Stomach smooth muscle (tissue), 2 donors: ENCODE measurements at regions not wholly inside any gene's neighbourhood (a gene's known extent, or its start where the extent isn't known, plus 50 kb on each side); places are given as distances from the start of the nearest gene placed in this dataset.

Experiments
- H3K27ac ChIP-seq: one replicate; pipeline ENCODE4 v1.7.0; 2013; ENCODE audit warnings: mild to moderate bottlenecking, low read length, inconsistent platforms
- H3K27me3 ChIP-seq, 2 donors: one replicate each; pipeline ENCODE4 v1.7.0; 2013; ENCODE audit warnings: low read length in 2 of 2; ENCODE audit not compliant: insufficient read depth in 2 of 2, control insufficient read depth in 1 of 2
- H3K36me3 ChIP-seq, 2 donors: one replicate each; pipeline ENCODE4 v1.7.0; 2013; ENCODE audit warnings: low read length in 2 of 2; ENCODE audit not compliant: control insufficient read depth in 2 of 2, insufficient read depth in 2 of 2
- H3K4me1 ChIP-seq: one replicate; pipeline ENCODE4 v1.7.0; 2013; ENCODE audit warnings: low read length; ENCODE audit not compliant: control insufficient read depth, insufficient read depth
- H3K4me3 ChIP-seq, 2 donors: one replicate each; pipeline ENCODE4 v1.7.0; 2013; ENCODE audit warnings: low read length in 2 of 2
- H3K9ac ChIP-seq, 2 donors: one replicate each; pipeline ENCODE4 v1.7.0; 2013; ENCODE audit warnings: low read length in 2 of 2, mild to moderate bottlenecking in 1 of 2
- H3K9me3 ChIP-seq, 2 donors: one replicate each; pipeline ENCODE4 v1.7.0; 2013; ENCODE audit warnings: low read length in 2 of 2; ENCODE audit not compliant: control insufficient read depth in 2 of 2
- donor health status: healthy.
- donor health status: Pancreatic carcinoma.

DNA sequence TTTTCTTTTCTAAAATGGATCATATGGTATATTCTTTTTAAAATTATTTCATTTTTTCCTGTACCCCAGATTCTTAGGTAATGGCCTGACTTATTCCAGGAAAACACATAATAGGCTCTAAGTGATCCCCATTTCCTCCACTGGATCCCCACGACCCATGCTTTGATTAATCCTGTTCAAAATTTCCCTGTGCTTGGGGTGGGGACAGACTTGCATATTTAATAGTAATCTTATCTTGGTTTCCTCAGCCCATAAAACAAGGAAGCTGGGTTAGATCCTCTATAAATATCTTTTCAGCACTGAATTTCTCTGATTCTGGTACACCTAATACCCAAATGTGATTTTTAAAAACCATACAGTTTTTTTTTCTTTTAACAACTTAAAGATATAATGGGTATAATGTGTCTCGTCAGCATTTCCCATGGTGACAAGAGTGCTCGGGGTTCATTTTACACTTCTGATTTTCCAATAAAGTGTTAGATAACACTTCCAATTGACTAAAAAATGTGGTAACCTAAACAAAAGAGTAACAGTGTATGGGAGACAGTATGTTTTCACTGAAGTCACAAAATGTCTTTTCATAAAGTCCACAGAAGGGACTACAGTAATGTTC, 693.5 kb upstream of the TENM3 start:
- Histone ChIP-seq H3K27me3 (no peaks in the 10 kb centered on the region), H3K36me3 (no peaks in the 10 kb centered on the region), H3K9me3 (no peaks in the 10 kb centered on the region), H3K4me3 (no peak overlapping the region), H3K9ac (no peak overlapping the region), H3K4me1 (no peaks in the 10 kb centered on the region), H3K27ac (no peak overlapping the region)

DNA sequence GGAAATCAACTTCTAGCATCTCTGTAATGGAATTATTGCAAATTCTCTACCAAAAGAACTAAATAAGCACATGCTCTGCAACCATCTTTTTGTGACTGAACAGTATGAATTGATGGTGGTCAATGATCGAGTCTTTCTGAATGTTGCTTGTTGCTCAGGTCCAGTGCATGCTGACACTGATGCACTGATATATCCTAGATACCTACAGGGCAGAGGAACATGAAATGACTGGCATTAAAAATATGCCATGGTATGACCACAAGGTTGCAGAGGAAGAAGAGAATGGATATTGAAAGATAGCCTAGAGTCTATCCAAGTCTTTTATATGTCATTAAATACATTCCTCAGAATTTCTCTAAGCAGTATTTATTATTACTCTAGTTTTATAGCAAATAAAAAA, 692.8 kb upstream of the TENM3 start:
- no peaks in the 10 kb centered on the region for H3K4me1 ChIP-seq
- H3K9me3 ChIP-seq: no peaks in the 10 kb centered on the region
- no peak overlapping the region for H3K9ac ChIP-seq
- H3K27me3 ChIP-seq: no peaks in the 10 kb centered on the region
- no peak overlapping the region for H3K27ac ChIP-seq
- no peak overlapping the region for H3K4me3 ChIP-seq
- no peaks in the 10 kb centered on the region for H3K36me3 ChIP-seq

DNA sequence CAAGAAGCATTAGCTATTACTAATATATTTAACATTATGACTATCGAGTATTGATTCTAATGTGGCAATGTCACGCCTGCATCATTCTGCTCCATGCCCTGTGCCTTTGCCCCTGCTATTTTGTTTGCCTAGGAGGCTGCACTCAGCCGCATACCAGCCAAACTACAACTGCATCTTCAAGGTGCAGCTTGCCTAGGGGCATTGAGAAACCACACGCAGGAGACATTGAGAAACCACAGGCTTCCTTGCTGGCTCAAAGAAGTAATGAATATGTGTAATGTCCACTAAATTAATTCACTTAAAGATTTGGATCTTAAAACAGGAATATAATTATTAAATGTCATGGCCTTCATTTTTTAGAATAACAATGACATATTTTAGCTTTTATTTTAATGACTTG, 683.6 kb upstream of the TENM3 start:
- no peak overlapping the region for H3K4me3 ChIP-seq
- no peaks in the 10 kb centered on the region for H3K36me3 ChIP-seq
- H3K27me3 ChIP-seq: no peaks in the 10 kb centered on the region
- peaks cover 0 to 4% of the 10 kb centered on the region in 2 donors for H3K9me3 ChIP-seq
- H3K9ac ChIP-seq: no peak overlapping the region
- no peaks in the 10 kb centered on the region for H3K4me1 ChIP-seq
- H3K27ac ChIP-seq: no peak overlapping the region

DNA sequence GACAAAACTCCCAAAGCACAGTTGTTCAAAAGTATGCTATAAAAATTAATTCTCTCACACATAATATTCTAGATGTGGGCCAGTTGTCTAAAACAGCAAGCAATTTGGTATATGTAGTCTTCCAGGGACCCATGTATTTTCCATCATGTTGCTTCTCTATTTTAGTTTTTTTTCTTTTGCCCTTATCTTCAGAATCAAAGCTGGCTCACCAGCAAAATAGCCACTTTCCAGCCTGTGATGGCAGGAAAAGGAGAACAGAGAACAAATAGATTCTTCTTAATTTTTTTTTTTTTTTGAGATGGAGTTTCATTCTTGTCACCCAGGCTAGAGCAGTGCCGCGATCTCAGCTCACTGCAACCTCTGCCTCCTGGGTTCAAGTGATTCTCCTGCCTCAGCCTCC, 680.8 kb upstream of the TENM3 start:
- H3K36me3 ChIP-seq: no peaks in the 10 kb centered on the region
- H3K4me3 ChIP-seq: no peak overlapping the region
- no peak overlapping the region for H3K27ac ChIP-seq
- H3K9me3 ChIP-seq: peaks cover 0 to 4% of the 10 kb centered on the region in 2 donors
- H3K27me3 ChIP-seq: no peaks in the 10 kb centered on the region
- no peaks in the 10 kb centered on the region for H3K4me1 ChIP-seq
- H3K9ac ChIP-seq: no peak overlapping the region

DNA sequence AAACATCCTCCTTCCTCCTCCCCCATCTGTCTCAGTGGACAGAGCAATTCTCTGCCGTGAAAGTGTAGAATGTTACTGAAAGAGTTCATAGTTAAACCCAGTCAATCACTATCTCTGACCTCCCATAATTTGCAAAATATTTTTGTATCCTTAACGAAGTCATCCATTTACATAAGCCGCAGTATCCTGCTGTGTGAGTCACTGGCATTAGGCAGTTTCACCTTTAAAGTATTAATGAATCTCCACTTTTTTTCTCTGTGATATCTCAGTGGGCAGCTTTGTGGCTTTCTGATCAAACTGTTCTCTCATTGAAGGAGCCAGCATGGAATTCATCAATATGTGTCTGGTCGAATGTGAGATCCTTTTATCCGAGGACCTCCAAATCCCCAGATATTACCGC, 678.6 kb upstream of the TENM3 start:
- Histone ChIP-seq H3K36me3 (no peaks in the 10 kb centered on the region), H3K4me3 (no peak overlapping the region), H3K9ac (no peak overlapping the region), H3K27ac (no peak overlapping the region), H3K27me3 (no peaks in the 10 kb centered on the region), H3K4me1 (no peaks in the 10 kb centered on the region), H3K9me3 (peaks cover 0 to 4% of the 10 kb centered on the region in 2 donors)

DNA sequence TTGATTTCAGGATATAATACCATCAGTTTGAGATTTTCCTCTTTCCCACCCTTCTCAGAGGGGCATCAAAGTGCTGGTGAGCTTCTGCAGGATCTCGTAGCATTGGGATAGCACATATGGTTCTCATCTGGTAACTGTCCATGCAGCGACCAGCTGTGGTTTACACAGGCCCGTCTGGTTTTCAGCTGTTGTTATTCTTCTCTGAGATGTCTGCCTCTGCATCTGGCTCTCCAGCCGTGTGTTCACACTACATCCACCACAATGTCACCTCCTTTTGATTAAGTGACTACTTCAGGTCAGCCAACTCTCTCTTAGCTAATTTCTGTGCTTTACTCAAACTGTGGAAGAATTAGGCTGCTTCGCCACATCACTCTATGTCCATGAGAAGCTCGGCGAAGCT, 676.7 kb upstream of the TENM3 start:
- Histone ChIP-seq H3K36me3 (no peaks in the 10 kb centered on the region), H3K4me1 (no peaks in the 10 kb centered on the region), H3K4me3 (no peak overlapping the region), H3K27ac (no peak overlapping the region), H3K9ac (no peak overlapping the region), H3K9me3 (no peaks in the 10 kb centered on the region), H3K27me3 (no peaks in the 10 kb centered on the region)

DNA sequence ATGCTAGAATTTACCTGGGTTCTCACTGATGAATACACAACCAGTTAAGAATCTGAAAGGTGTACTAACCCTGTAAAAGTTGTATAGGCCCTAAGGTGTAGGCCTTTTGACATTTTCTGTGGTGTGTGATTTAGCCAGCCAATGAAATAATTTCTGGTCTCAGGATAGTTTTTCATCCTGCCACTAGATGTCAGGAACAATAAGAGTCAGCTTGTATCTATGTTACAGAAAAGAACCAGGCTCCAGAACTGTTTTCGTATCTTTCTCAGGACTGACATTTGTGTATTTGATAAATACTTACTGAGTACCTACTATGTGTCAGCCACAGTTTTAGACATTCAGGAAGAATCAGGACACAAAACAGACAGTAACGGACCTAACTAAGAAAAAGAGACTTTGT, 673.6 kb upstream of the TENM3 start:
- H3K27me3 ChIP-seq: no peaks in the 10 kb centered on the region
- no peaks in the 10 kb centered on the region for H3K9me3 ChIP-seq
- H3K27ac ChIP-seq: no peak overlapping the region
- H3K9ac ChIP-seq: no peak overlapping the region
- H3K36me3 ChIP-seq: no peaks in the 10 kb centered on the region
- no peaks in the 10 kb centered on the region for H3K4me1 ChIP-seq
- H3K4me3 ChIP-seq: no peak overlapping the region

DNA sequence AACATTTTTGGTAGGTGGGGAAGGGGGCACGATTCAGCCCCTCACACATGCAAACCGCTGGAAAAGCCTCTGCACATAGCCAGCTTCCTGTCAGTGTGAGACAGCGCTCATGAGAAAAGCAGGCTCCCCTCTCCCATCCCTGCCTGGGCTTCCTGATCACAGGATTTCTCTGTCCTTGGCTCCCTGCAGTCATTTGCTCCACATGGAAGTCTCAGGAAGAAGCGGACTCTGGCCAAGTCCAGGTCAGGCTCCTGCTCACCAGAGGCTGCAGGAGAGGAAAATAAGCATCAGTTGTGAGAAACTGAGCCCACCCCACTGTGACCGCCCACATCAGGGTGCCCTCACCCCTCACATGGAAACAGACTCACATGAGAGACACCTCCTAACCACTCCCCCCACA, 664.3 kb upstream of the TENM3 start:
- Histone ChIP-seq H3K4me3 (no peak overlapping the region), H3K27me3 (no peaks in the 10 kb centered on the region), H3K4me1 (no peaks in the 10 kb centered on the region), H3K9me3 (no peaks in the 10 kb centered on the region), H3K27ac (no peak overlapping the region), H3K9ac (no peak overlapping the region), H3K36me3 (no peaks in the 10 kb centered on the region)

DNA sequence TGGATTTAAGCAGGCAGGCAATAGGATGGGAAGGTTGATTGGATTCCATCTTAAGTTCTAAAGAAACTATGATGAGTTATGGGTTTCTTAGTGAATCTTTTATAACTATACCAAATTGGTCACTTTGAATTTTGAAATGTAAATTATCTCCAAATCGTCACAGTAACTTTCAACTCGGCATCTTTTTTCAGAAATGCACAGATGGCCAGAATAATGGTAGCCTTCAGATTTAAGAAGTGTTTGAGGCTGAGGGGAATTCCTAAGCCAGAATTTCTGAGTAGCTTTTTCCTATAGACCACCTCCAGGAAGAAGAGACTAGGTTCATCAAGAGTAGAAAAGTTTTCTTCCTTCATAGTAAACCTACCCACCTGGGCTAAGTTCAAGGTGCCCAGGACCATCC, 663.7 kb upstream of the TENM3 start:
- Histone ChIP-seq H3K27ac (no peak overlapping the region), H3K9ac (no peak overlapping the region), H3K4me1 (no peaks in the 10 kb centered on the region), H3K27me3 (no peaks in the 10 kb centered on the region), H3K4me3 (no peak overlapping the region), H3K36me3 (no peaks in the 10 kb centered on the region), H3K9me3 (no peaks in the 10 kb centered on the region)

DNA sequence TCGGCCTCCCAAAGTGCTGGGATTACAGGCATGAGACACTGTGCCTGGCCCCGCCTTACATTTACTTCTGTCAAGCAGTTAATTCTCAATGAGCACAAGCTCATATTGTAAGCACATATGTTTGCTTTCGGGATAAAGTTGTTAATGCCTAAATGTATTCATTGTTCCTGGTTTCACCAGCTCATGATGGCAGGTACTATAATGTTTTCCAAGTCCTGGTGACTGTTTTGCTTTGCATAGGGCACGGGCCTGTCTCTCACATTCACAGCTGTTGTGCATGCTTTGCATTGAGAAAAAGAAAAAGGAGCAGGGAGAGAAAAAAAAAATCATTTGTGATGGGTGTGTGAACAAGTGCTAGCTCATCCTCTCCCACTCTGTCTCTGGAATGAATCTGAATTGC, 661.2 kb upstream of the TENM3 start:
- H3K9me3 ChIP-seq: peaks cover 0 to 2% of the 10 kb centered on the region in 2 donors
- H3K9ac ChIP-seq: no peak overlapping the region
- no peaks in the 10 kb centered on the region for H3K27me3 ChIP-seq
- H3K4me3 ChIP-seq: no peak overlapping the region
- H3K36me3 ChIP-seq: no peaks in the 10 kb centered on the region
- H3K27ac ChIP-seq: no peak overlapping the region
- no peaks in the 10 kb centered on the region for H3K4me1 ChIP-seq

DNA sequence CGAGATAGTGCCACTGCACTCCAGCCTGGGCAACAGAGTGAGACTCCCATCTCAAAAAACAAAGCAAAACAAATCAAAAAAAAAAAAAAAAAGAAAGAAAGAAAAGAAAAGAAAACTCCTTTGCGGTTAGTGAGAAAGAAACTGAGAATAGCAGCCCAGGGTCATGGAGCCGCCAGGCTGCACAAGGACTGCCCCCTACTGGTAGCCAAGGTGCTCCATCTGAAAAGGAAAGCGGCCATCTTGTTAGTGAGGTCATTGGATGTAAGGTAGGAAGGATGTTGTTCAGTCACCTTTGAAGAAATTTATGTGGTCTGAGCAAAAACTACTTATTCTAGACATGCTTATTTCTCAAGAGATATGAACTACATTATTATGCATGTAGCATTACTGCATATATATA, 660.6 kb upstream of the TENM3 start:
- no peak overlapping the region for H3K4me3 ChIP-seq
- H3K9ac ChIP-seq: no peak overlapping the region
- no peak overlapping the region for H3K27ac ChIP-seq
- H3K9me3 ChIP-seq: peaks cover 0 to 2% of the 10 kb centered on the region in 2 donors
- H3K27me3 ChIP-seq: no peaks in the 10 kb centered on the region
- H3K36me3 ChIP-seq: no peaks in the 10 kb centered on the region
- no peaks in the 10 kb centered on the region for H3K4me1 ChIP-seq
